ENCODE measurements at regions not wholly inside any gene's neighbourhood (a gene's known extent, or its start where the extent isn't known, plus 50 kb on each side); places are given as distances from the start of the nearest gene placed in this dataset.

DNA sequence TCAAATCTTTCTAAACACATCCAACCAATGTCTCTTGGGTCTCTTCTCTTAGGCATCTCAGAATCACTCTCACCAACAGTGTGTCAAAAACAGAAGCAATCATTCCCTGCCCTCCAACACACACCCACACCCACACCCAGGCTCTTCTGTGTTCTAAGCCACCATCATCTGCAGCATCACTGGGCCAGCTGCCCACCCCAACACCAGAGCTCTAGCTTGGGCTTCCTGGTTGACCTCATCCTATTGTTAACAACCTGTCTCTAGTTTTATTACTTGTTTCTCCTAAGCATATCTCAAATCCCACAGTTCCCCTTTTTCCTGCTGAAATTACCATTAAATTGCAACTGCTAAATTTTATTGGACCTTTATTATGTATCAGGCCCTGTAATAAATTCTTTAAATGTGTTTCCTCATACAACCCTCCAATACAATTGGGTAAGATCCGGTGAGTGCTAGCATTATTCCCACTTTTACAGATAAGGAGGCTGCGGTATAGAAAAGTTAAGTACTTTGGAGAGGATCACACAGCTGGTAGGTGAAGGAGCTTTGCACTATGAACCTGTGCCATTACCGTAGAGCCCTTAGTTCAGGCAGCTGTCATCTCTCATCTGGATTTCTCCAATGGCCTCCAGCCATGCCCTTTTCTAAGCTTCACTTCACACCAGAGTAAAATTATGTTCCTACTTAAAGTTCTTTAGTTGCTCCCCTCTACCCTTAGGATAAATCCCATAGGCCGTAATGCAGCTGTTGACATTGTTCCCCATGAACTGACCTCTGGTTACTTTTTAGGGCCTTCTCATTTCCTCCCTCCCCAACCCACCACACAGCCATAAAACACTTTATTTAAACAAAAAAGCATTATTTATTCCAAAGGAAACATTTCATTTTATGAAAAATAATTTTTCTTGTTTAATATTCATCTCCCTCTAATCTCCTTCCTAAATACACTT is 227.7 kb downstream of the B3GLCT start:
- TF ChIP-seq, protein P1, sequence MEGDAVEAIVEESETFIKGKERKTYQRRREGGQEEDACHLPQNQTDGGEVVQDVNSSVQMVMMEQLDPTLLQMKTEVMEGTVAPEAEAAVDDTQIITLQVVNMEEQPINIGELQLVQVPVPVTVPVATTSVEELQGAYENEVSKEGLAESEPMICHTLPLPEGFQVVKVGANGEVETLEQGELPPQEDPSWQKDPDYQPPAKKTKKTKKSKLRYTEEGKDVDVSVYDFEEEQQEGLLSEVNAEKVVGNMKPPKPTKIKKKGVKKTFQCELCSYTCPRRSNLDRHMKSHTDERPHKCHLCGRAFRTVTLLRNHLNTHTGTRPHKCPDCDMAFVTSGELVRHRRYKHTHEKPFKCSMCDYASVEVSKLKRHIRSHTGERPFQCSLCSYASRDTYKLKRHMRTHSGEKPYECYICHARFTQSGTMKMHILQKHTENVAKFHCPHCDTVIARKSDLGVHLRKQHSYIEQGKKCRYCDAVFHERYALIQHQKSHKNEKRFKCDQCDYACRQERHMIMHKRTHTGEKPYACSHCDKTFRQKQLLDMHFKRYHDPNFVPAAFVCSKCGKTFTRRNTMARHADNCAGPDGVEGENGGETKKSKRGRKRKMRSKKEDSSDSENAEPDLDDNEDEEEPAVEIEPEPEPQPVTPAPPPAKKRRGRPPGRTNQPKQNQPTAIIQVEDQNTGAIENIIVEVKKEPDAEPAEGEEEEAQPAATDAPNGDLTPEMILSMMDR (conservative IDR thresholded peaks at IDR 0.05 in 1 of 2, IDR thresholded peaks at IDR 0.05 in 1 of 2; ENCODE audit: low read depth in 1 of 2, low read length in 2 of 2): no peak
- TF ChIP-seq EZH2 (IDR thresholded peaks at IDR 0.05; ENCODE audit: low read length, missing control alignments): no peak

Measured in fibroblast of lung (primary cell).